Suprapubic skin (tissue), 3 donors: ENCODE measurements at regions not wholly inside any gene's neighbourhood (a gene's known extent, or its start where the extent isn't known, plus 50 kb on each side); places are given as distances from the start of the nearest gene placed in this dataset.

Experiments
- CTCF ChIP-seq, 2 donors: fragments of 200-600 bp in 1 of 2; fragments of 450-650 bp in 1 of 2; sonication (generic) in 1 of 2; IDR thresholded peaks; one replicate each; pipeline ENCODE4 v1.5.1; 2016 to 2019; ENCODE audit warnings: antibody characterized with exemption in 2 of 2, mild to moderate bottlenecking in 1 of 2, moderate library complexity in 1 of 2
- EP300 ChIP-seq: sonication (generic); formaldehyde crosslinking; IDR thresholded peaks from one replicate; pipeline ENCODE4 v1.6.1; 2017; ENCODE audit warnings: antibody characterized with exemption

GRCh38 chr18:27862041-27862682, 314.8 kb downstream of the CDH2 start:
- no peak for TF ChIP-seq CTCF (IDR thresholded peaks at IDR 0.05)
- TF ChIP-seq EP300 = no peak
